Right atrium auricular region (tissue), 2 donors: ENCODE measurements at regions not wholly inside any gene's neighbourhood (a gene's known extent, or its start where the extent isn't known, plus 50 kb on each side); places are given as distances from the start of the nearest gene placed in this dataset.

Experiments used
- DNase-seq: peaks from one replicate; pipeline ENCODE4 v3.0.0-alpha.2; 2019; ENCODE audit warnings: low spot score
- H3K27ac ChIP-seq, 2 donors: fragments of 200-600 bp; sonication (generic); 1 replicate in 1 of 2; 2 replicates in 1 of 2; pipeline ENCODE4 v1.5.1; 2016 to 2019
- H3K27me3 ChIP-seq, 2 donors: fragments of 200-600 bp; sonication (generic); one replicate each; pipeline versions ENCODE4 v1.5.1 to v1.6.0; 2017 to 2019
- H3K36me3 ChIP-seq: fragments of 200-600 bp; sonication (generic); one replicate; pipeline ENCODE4 v1.5.1; 2016
- H3K4me1 ChIP-seq, 2 donors: fragments of 200-600 bp; sonication (generic); one replicate each; pipeline versions ENCODE4 v1.5.1 to v1.6.0; 2017 to 2019
- H3K4me3 ChIP-seq, 2 donors: fragments of 200-600 bp; sonication (generic); 1 replicate in 1 of 2; 2 replicates in 1 of 2; pipeline ENCODE4 v1.5.1; 2017 to 2019; ENCODE audit warnings: mild to moderate bottlenecking in 1 of 2, moderate library complexity in 1 of 2
- H3K9me3 ChIP-seq, 2 donors: fragments of 200-600 bp; sonication (generic); one replicate each; pipeline ENCODE4 v1.5.1; 2019
- CTCF ChIP-seq, 2 donors: fragments of 200-600 bp; sonication (generic); IDR thresholded peaks; one replicate each; pipeline ENCODE4 v1.5.1; 2019; ENCODE audit warnings: antibody characterized with exemption in 2 of 2

- no peak for TF ChIP-seq CTCF (IDR thresholded peaks at IDR 0.05)
- Histone ChIP-seq H3K9me3 (no peaks in the 10 kb centered on the region), H3K27me3 (no peaks in the 10 kb centered on the region), H3K36me3 (no peaks in the 10 kb centered on the region), H3K27ac (no peak overlapping the region), H3K4me1 (no peaks in the 10 kb centered on the region), H3K4me3 (no peak overlapping the region)
- DNase-seq: no peak
Observed at GRCh38 chr10:2245580-2245979, 508.3 kb upstream of the ADARB2 start.

GRCh38 chr10:2244471-2244870 lies 507.1 kb upstream of the ADARB2 start:
- Histone ChIP-seq H3K27ac (no peak overlapping the region), H3K4me1 (no peaks in the 10 kb centered on the region), H3K9me3 (no peaks in the 10 kb centered on the region), H3K36me3 (no peaks in the 10 kb centered on the region), H3K4me3 (no peak overlapping the region), H3K27me3 (no peaks in the 10 kb centered on the region)
- no peak for TF ChIP-seq CTCF (IDR thresholded peaks at IDR 0.05)
- DNase-seq: no peak

- Histone ChIP-seq H3K27me3 (no peaks in the 10 kb centered on the region), H3K9me3 (no peaks in the 10 kb centered on the region), H3K4me3 (no peak overlapping the region), H3K36me3 (no peaks in the 10 kb centered on the region), H3K27ac (no peak overlapping the region), H3K4me1 (no peaks in the 10 kb centered on the region)
- no peak for TF ChIP-seq CTCF (IDR thresholded peaks at IDR 0.05)
- DNase-seq: no peak
Observed at GRCh38 chr10:2236876-2237275, 499.6 kb upstream of the ADARB2 start.

GRCh38 chr10:2232479-2232878 lies 495.2 kb upstream of the ADARB2 start:
- Histone ChIP-seq H3K4me3 (no peak overlapping the region), H3K36me3 (no peaks in the 10 kb centered on the region), H3K27ac (no peak overlapping the region), H3K27me3 (no peaks in the 10 kb centered on the region), H3K9me3 (no peaks in the 10 kb centered on the region), H3K4me1 (no peaks in the 10 kb centered on the region)
- no peak for TF ChIP-seq CTCF (IDR thresholded peaks at IDR 0.05)
- no peak for DNase-seq

- Histone ChIP-seq H3K36me3 (no peaks in the 10 kb centered on the region), H3K4me1 (no peaks in the 10 kb centered on the region), H3K27ac (no peak overlapping the region), H3K4me3 (no peak overlapping the region), H3K27me3 (no peaks in the 10 kb centered on the region), H3K9me3 (no peaks in the 10 kb centered on the region)
- no peak for DNase-seq
- TF ChIP-seq CTCF (IDR thresholded peaks at IDR 0.05): no peak
Observed at GRCh38 chr10:2230478-2230877, 493.2 kb upstream of the ADARB2 start.

- Histone ChIP-seq H3K9me3 (no peaks in the 10 kb centered on the region), H3K36me3 (no peaks in the 10 kb centered on the region), H3K27me3 (no peaks in the 10 kb centered on the region), H3K4me1 (no peaks in the 10 kb centered on the region), H3K27ac (no peak overlapping the region), H3K4me3 (no peak overlapping the region)
- DNase-seq: no peak
- no peak for TF ChIP-seq CTCF (IDR thresholded peaks at IDR 0.05)
Observed at GRCh38 chr10:2228320-2228901, 491.1 kb upstream of the ADARB2 start.
